ENCODE measurements at regions not wholly inside any gene's neighbourhood (a gene's known extent, or its start where the extent isn't known, plus 50 kb on each side); places are given as distances from the start of the nearest gene placed in this dataset.

- Histone ChIP-seq H3K4me3 (no peak overlapping the region), H3K27ac (no peak overlapping the region), H3K27me3 (no peaks in the 10 kb centered on the region), H3K36me3 (no peaks in the 10 kb centered on the region), H3K4me1 (no peaks in the 10 kb centered on the region), H3K9me3 (no peaks in the 10 kb centered on the region)
- TF ChIP-seq POLR2A (IDR thresholded peaks at IDR 0.05) (no peak), EP300 (IDR thresholded peaks at IDR 0.05) (no peak)
- intact Hi-C loops (cut with DNase I) = no loop called here
- DNase-seq = no peak
- WGBS, 2 donors = 21 to 73% methylated on average over 1 of the region's 1 CpG
These were observed 390.4 kb downstream of the EFNB2 start for GRCh38 chr13:106145070-106145469.

- no peaks in the 10 kb centered on the region for H3K36me3 ChIP-seq
- DNase-seq = no peak
- intact Hi-C loops (cut with DNase I) = no loop called here
- H3K9me3 ChIP-seq = no peaks in the 10 kb centered on the region
- H3K27ac ChIP-seq = no peak overlapping the region
- H3K27me3 ChIP-seq = no peaks in the 10 kb centered on the region
- H3K4me1 ChIP-seq = no peaks in the 10 kb centered on the region
- H3K4me3 ChIP-seq = no peak overlapping the region
- TF ChIP-seq EP300 (IDR thresholded peaks at IDR 0.05) = no peak
- TF ChIP-seq POLR2AphosphoS5 (IDR thresholded peaks at IDR 0.05) = no peak
- no peak for TF ChIP-seq POLR2A (IDR thresholded peaks at IDR 0.05)
- no peak for TF ChIP-seq CTCF (IDR thresholded peaks at IDR 0.05)
- WGBS, 2 donors = 12 to 60% methylated on average over 2 of the region's 2 CpGs
These were observed 391.3 kb downstream of the EFNB2 start for GRCh38 chr13:106143930-106144709.

DNA sequence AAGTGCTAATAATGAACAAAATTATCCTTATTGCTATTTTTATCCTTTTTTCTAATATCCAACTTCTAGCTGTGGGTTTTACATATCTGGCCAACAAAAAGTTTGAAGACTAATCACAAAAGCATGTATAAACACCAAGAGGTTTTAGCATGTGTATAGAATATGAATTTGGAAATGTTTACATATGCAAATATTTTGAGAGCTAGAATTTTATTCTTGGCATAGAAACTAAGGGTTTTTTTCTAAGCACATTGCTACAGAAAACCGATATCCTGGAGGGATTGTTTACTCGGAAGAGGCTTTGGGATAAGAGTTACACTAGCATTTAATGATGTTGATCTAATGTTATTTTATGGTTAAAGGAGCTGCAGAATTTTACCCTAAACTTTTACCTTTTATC lies 392.1 kb downstream of the EFNB2 start:
- Histone ChIP-seq H3K4me1 (no peaks in the 10 kb centered on the region), H3K4me3 (no peak overlapping the region), H3K9me3 (no peaks in the 10 kb centered on the region), H3K36me3 (no peaks in the 10 kb centered on the region), H3K27me3 (no peaks in the 10 kb centered on the region), H3K27ac (no peak overlapping the region)
- intact Hi-C loops (cut with DNase I) = no loop called here
- no peak for DNase-seq
- 41 to 63% methylated on average over 2 of the region's 2 CpGs for WGBS, 2 donors
- TF ChIP-seq EP300 (IDR thresholded peaks at IDR 0.05) (no peak), POLR2A (IDR thresholded peaks at IDR 0.05) (no peak), POLR2AphosphoS5 (IDR thresholded peaks at IDR 0.05) (no peak), CTCF (IDR thresholded peaks at IDR 0.05) (no peak)

DNA sequence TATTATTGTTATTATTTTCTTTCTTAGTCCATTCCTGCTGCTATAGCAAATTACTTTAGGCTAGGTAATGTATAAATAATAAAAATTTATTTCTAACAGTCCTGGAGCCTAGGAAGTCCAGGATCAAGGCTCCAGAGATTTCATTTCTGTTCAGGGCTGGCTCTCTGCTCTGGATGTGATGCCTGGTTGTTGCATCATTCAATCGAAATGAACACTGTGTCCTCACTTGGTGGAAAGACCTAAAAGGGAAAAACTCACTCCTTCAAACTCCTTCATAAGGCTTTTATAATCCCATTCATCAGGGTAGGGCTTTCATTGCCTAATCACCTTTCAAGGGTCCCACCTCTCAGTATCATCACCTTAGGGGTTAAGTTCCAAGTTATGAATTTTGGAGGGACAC lies 395.0 kb downstream of the EFNB2 start:
- DNase-seq = no peak
- Histone ChIP-seq H3K27me3 (no peaks in the 10 kb centered on the region), H3K4me1 (no peaks in the 10 kb centered on the region), H3K27ac (no peak overlapping the region), H3K4me3 (no peak overlapping the region), H3K9me3 (no peaks in the 10 kb centered on the region), H3K36me3 (no peaks in the 10 kb centered on the region)
- WGBS, 2 donors = 88 to 93% methylated on average over 1 of the region's 1 CpG
- TF ChIP-seq POLR2AphosphoS5 (IDR thresholded peaks at IDR 0.05) (no peak), CTCF (IDR thresholded peaks at IDR 0.05) (no peak), EP300 (IDR thresholded peaks at IDR 0.05) (no peak), POLR2A (IDR thresholded peaks at IDR 0.05) (no peak)
- intact Hi-C loops (cut with DNase I) = no loop called here

DNA sequence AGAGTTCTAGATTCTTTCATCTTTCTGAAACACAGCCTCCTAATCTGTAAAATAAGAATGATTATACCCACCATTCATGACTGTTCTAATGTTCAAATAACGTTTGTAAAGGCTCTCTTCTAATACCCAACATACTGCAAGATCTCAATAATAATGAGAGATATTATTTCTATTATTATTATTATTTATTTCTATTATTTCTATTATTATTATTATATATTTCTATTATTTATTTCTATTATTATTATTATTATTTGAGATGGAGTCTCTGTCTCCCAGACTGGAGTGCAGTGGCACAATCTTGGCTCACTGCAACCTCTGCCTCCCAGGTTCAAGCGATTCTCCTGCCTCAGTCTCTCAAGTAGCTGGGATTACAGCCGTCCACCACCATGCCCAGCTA lies 395.5 kb downstream of the EFNB2 start:
- TF ChIP-seq POLR2AphosphoS5 (IDR thresholded peaks at IDR 0.05) (no peak), EP300 (IDR thresholded peaks at IDR 0.05) (no peak)
- WGBS, 2 donors = 85 to 91% methylated on average over 3 of the region's 3 CpGs
- Histone ChIP-seq H3K4me3 (no peak overlapping the region), H3K9me3 (no peaks in the 10 kb centered on the region), H3K27me3 (no peaks in the 10 kb centered on the region), H3K36me3 (no peaks in the 10 kb centered on the region), H3K27ac (no peak overlapping the region), H3K4me1 (no peaks in the 10 kb centered on the region)
- intact Hi-C loops (cut with DNase I) = no loop called here
- DNase-seq = no peak

DNA sequence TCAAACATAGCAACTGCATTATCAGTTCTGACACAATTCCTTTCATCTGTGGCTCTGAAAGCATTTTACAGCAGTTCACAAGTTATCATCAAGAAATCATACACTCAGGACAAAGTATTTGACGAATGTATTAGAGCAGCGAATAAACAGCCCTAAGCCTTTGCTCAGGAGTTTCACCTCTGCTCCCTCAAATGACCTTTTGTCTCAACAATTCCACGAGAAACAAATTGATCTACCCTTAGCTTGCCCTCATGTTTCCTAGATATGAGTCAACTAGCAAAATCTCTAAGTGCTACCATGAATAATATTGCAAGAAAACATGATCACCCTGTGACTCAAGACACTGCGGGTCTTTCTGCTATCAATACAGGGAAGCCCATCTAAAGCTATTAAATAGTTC lies 396.1 kb downstream of the EFNB2 start:
- no peaks in the 10 kb centered on the region for H3K9me3 ChIP-seq
- TF ChIP-seq POLR2A (IDR thresholded peaks at IDR 0.05) (no peak), POLR2AphosphoS5 (IDR thresholded peaks at IDR 0.05) (no peak), EP300 (IDR thresholded peaks at IDR 0.05) (no peak), CTCF (IDR thresholded peaks at IDR 0.05) (no peak)
- H3K4me3 ChIP-seq = no peak overlapping the region
- WGBS, 2 donors = 74 to 76% methylated on average over 4 of the region's 4 CpGs
- no peaks in the 10 kb centered on the region for H3K36me3 ChIP-seq
- H3K4me1 ChIP-seq = no peaks in the 10 kb centered on the region
- no peaks in the 10 kb centered on the region for H3K27me3 ChIP-seq
- intact Hi-C loops (cut with DNase I) = no loop called here
- DNase-seq = no peak
- no peak overlapping the region for H3K27ac ChIP-seq
